HL-60 (cell line): ENCODE measurements at regions not wholly inside any gene's neighbourhood (a gene's known extent, or its start where the extent isn't known, plus 50 kb on each side); places are given as distances from the start of the nearest gene placed in this dataset.

Experiments
- DNase-seq, 2 experiments: peaks; one replicate each; pipeline ENCODE4 v3.0.0-alpha.2; 2010 to 2020; ENCODE audit warnings: low read depth in 1 of 2, low spot score in 1 of 2
- H3K27ac ChIP-seq: fragments of 250-450 bp; sonication (Bioruptor Pico); replicated peaks from 2 replicates; pipeline ENCODE4 v1.5.1; 2020; ENCODE audit warnings: mild to moderate bottlenecking, moderate library complexity
- H3K27me3 ChIP-seq: fragments of 250-450 bp; sonication (Bioruptor Pico); 2 replicates; pipeline ENCODE4 v1.5.1; 2021; ENCODE audit warnings: mild to moderate bottlenecking, moderate library complexity; ENCODE audit not compliant: insufficient read depth, poor library complexity, severe bottlenecking
- H3K4me3 ChIP-seq: replicated peaks from 2 replicates; pipeline ENCODE4 v1.5.1; 2011; ENCODE audit warnings: mild to moderate bottlenecking, control low read depth, low read length; ENCODE audit not compliant: insufficient read depth
- CTCF ChIP-seq: IDR thresholded peaks from one replicate; pipeline ENCODE4 v1.5.1; 2011; ENCODE audit warnings: low read length, control low read depth, inconsistent platforms; ENCODE audit not compliant: insufficient read depth
- GABPA ChIP-seq: IDR thresholded peaks from 2 replicates; pipeline ENCODE4 v1.6.1; 2012; ENCODE audit warnings: low read depth
- POLR2AphosphoS5 ChIP-seq: IDR thresholded peaks from 2 replicates; pipeline ENCODE4 v1.6.1; 2012; ENCODE audit warnings: low read depth
- REST ChIP-seq: IDR thresholded peaks from 2 replicates; pipeline ENCODE4 v1.6.1; 2012; ENCODE audit warnings: low read depth; ENCODE audit not compliant: insufficient replicate concordance
- SPI1 ChIP-seq: IDR thresholded peaks from 2 replicates; pipeline ENCODE4 v1.6.1; 2012; ENCODE audit warnings: low read depth, mild to moderate bottlenecking, borderline replicate concordance

- H3K27me3 ChIP-seq: no peaks in the 10 kb centered on the region
- no peak overlapping the region for H3K27ac ChIP-seq
- TF ChIP-seq GABPA: no peak
- H3K4me3 ChIP-seq: no peak overlapping the region
- no peak for DNase-seq
These were observed 762.5 kb downstream of the SORCS1 start for GRCh38 chr10:106401967-106402366.

- Histone ChIP-seq H3K27me3 (no peaks in the 10 kb centered on the region), H3K27ac (no peak overlapping the region), H3K4me3 (no peak overlapping the region)
- DNase-seq: no peak
- TF ChIP-seq GABPA: no peak
- no peak for TF ChIP-seq CTCF
- TF ChIP-seq SPI1: no peak
- TF ChIP-seq REST: no peak
- no peak for TF ChIP-seq POLR2AphosphoS5
These were observed 763.3 kb downstream of the SORCS1 start for GRCh38 chr10:106401161-106401560.

DNA sequence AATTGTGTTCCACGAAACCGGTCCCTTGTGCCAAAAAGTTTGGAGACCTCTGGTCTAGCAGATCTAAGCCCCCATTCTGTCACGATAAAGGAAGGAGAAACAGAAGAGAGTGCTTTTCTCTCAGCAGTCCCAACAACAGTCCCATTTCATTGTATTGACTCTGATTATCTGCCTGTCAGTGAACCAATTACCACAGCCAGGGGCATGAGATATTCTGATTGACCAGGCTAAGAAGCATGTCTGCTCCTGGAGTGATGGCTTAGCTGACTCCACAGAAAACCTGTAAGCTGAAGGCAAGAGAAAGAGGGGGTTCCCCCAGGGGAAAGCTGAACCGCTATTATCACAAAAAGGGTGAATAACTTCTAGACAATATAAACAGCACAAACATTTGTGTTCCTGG, 765.4 kb downstream of the SORCS1 start:
- no peak for DNase-seq
- Histone ChIP-seq H3K27me3 (no peaks in the 10 kb centered on the region), H3K4me3 (no peak overlapping the region), H3K27ac (no peak overlapping the region)
- TF ChIP-seq GABPA (no peak), SPI1 (no peak), POLR2AphosphoS5 (no peak), REST (no peak), CTCF (no peak)

- no peak for DNase-seq
- TF ChIP-seq CTCF (no peak), POLR2AphosphoS5 (no peak), REST (no peak)
- H3K27me3 ChIP-seq: no peaks in the 10 kb centered on the region
These were observed 768.3 kb downstream of the SORCS1 start for GRCh38 chr10:106396192-106396591.

More at GRCh38 chr10:106396192-106396591, 768.3 kb downstream of the SORCS1 start:
- no peak overlapping the region for H3K27ac ChIP-seq
- H3K4me3 ChIP-seq: no peak overlapping the region
